Transverse colon (tissue), 4 donors: ENCODE measurements at regions not wholly inside any gene's neighbourhood (a gene's known extent, or its start where the extent isn't known, plus 50 kb on each side); places are given as distances from the start of the nearest gene placed in this dataset.

Source experiments
- DNase-seq: peaks from one replicate; pipeline ENCODE4 v3.0.0-alpha.2; 2019
- H3K27ac ChIP-seq, 4 donors: fragments of 200-600 bp; sonication (generic); 2 replicates each; pipeline ENCODE4 v1.5.1; 2016 to 2018; ENCODE audit warnings: inconsistent platforms in 4 of 4
- H3K27me3 ChIP-seq: fragments of 200-600 bp; sonication (generic); 2 replicates; pipeline ENCODE4 v1.5.1; 2017; ENCODE audit warnings: inconsistent platforms
- H3K36me3 ChIP-seq, 4 donors: fragments of 200-600 bp; sonication (generic); 2 replicates each; pipeline ENCODE4 v1.5.1; 2017 to 2019; ENCODE audit warnings: inconsistent platforms in 4 of 4
- H3K4me1 ChIP-seq, 4 donors: fragments of 200-600 bp; sonication (generic); 2 replicates each; pipeline ENCODE4 v1.5.1; 2017 to 2020; ENCODE audit warnings: inconsistent platforms in 4 of 4
- H3K4me3 ChIP-seq, 4 donors: fragments of 200-600 bp; sonication (generic); 1 replicate in 1 of 4; 2 replicates in 3 of 4; pipeline versions ENCODE4 v1.5.1 to v1.6.1; 2017 to 2019; ENCODE audit warnings: inconsistent platforms in 4 of 4
- H3K9me3 ChIP-seq, 2 donors: fragments of 200-600 bp; sonication (generic); 2 replicates each; pipeline ENCODE4 v1.5.1; 2017 to 2019; ENCODE audit warnings: inconsistent platforms in 2 of 2
- EP300 ChIP-seq: sonication (generic); formaldehyde crosslinking; IDR thresholded peaks from one replicate; pipeline ENCODE4 v1.6.1; 2017; ENCODE audit warnings: antibody characterized with exemption, low read depth
- POLR2A ChIP-seq: fragments of 450-650 bp; IDR thresholded peaks from one replicate; pipeline ENCODE4 v1.6.1; 2016; ENCODE audit warnings: antibody characterized with exemption, mild to moderate bottlenecking, moderate library complexity
- POLR2AphosphoS5 ChIP-seq, 3 donors: sonication (generic); formaldehyde crosslinking; IDR thresholded peaks; one replicate each; pipeline ENCODE4 v1.6.1; 2016; ENCODE audit warnings: antibody characterized with exemption in 3 of 3
- WGBS, 2 donors: methylation state at CpG; one replicate each; pipeline ENCODE4 v1.1.5; 2018; ENCODE audit warnings: low coverage in 1 of 2; 5-methylcytosine and 5-hydroxymethylcytosine counted together
- in situ Hi-C, 4 donors: fragments of 200-750 bp; cut with MboI; loops; one replicate each; pipeline versions ENCODE4 v1.15.0 to v1.15.1; 2017; ENCODE audit warnings: low sequenced_read_pairs in 3 of 4, low pct_ligation_motif_present in 1 of 4, low pct_unique_long_range_greater_than_20kb in 1 of 4
- intact Hi-C: fragments of 100-400 bp; cut with DNase I; formaldehyde crosslinking; loops from one replicate; pipeline ENCODE4 v1.15.1; 2023; ENCODE audit warnings: low total_unique reads
- TF ChIP-seq, protein P1 (sequence below), 5 experiments: fragments of 200-600 bp in 3 of 5; fragments of 450-650 bp in 2 of 5; sonication (generic) in 3 of 5; IDR thresholded peaks; 1 replicate in 2 of 5; 2 replicates in 3 of 5; pipeline ENCODE4 v1.5.1; 2016 to 2017; ENCODE audit warnings: antibody characterized with exemption in 5 of 5, inconsistent platforms in 3 of 5, mild to moderate bottlenecking in 2 of 5, moderate library complexity in 1 of 5

DNA sequence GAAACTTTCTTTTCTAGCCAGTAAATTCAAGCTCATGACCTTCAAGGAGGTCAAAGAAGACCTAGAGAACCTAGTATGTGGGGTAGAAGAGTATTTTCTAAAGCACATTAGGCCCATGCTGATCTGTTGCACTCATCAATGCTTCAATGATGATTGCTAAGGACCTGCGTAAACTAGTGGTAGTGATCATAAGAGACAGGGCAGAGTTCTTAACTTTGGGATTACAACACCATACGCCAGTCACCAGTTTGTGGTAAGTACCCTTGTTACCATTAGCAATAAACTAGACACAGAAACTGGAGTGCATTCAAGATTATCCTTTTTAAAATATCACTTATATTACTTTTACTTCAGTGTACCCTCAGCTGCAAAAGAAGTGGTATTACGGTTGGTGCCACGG lies 490.3 kb downstream of the BUD13 start:
- 92 to 96% methylated on average over 4 of the region's 4 CpGs for WGBS, 2 donors
- in situ Hi-C loops: loop anchor here in 1 of 4 donors (25.0 kb wide), 1 partner anchor 945 kb away; no protein-coding TSS in a partner anchor
- H3K4me3 ChIP-seq: no peak overlapping the region
- H3K27me3 ChIP-seq: no peaks in the 10 kb centered on the region
- H3K9me3 ChIP-seq: no peaks in the 10 kb centered on the region
- TF ChIP-seq EP300 (no peak), POLR2A (no peak), POLR2AphosphoS5 (IDR thresholded peaks at IDR 0.05) (no peak)
- TF ChIP-seq, protein P1, sequence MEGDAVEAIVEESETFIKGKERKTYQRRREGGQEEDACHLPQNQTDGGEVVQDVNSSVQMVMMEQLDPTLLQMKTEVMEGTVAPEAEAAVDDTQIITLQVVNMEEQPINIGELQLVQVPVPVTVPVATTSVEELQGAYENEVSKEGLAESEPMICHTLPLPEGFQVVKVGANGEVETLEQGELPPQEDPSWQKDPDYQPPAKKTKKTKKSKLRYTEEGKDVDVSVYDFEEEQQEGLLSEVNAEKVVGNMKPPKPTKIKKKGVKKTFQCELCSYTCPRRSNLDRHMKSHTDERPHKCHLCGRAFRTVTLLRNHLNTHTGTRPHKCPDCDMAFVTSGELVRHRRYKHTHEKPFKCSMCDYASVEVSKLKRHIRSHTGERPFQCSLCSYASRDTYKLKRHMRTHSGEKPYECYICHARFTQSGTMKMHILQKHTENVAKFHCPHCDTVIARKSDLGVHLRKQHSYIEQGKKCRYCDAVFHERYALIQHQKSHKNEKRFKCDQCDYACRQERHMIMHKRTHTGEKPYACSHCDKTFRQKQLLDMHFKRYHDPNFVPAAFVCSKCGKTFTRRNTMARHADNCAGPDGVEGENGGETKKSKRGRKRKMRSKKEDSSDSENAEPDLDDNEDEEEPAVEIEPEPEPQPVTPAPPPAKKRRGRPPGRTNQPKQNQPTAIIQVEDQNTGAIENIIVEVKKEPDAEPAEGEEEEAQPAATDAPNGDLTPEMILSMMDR (IDR thresholded peaks at IDR 0.05): no peak
- no peaks in the 10 kb centered on the region for H3K36me3 ChIP-seq
- H3K4me1 ChIP-seq: no peaks in the 10 kb centered on the region
- no peak overlapping the region for H3K27ac ChIP-seq
- no peak for DNase-seq
- intact Hi-C loops: no loop called here

DNA sequence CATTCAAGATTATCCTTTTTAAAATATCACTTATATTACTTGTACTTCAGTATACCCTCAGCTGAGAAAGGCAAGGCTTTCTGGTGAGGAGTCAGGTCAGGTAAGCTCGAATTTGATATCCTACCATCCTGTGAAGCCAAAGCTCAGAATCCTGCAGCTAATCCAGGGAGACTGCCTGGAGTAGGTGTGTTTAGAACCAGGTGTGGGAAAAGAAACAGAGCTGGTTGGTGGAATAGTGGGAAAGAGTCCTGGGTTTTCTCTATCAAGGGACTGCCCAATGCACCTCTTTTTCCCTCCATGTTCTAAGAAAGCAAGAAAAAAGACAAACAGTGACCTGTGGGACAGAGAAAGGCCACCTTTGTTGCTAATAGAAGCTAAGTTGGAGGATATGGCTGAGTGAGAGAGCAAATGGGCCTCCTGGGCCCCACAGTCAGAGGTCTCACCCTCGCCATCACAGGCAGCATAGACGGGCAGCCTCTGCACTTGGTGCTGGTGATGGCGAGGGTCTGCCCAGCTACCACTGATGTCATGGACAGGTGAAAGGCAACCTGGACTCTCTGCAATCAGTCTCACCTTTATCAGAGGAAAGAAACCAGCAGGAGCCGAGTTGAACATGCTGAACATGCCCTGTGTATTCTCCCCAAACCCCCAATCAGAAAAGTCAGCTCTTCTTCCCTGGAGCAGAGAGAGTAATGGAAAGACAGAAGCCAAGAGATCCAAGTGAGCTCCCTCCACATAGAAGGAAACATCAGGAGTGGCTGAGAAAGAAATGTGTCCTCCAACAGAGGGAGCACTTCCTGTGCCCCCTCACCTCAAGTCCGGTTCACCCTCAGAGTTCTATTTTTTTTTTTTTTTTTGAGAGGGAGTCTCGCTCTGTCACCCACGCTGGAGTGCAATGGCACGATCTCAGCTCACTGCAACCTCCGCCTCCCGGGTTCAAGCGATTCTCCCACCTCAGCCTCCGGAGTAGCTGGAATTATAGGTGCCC lies 491.3 kb downstream of the BUD13 start:
- Histone ChIP-seq H3K27me3 (peaks cover 6% of the 10 kb centered on the region), H3K27ac (no peak overlapping the region), H3K9me3 (no peaks in the 10 kb centered on the region), H3K4me3 (no peak overlapping the region), H3K36me3 (no peaks in the 10 kb centered on the region), H3K4me1 (peaks cover 0 to 3% (median 0%) of the 10 kb centered on the region in 4 donors)
- TF ChIP-seq POLR2A (no peak), POLR2AphosphoS5 (IDR thresholded peaks at IDR 0.05) (no peak), EP300 (no peak)
- TF ChIP-seq, protein P1 (IDR thresholded peaks at IDR 0.05): no peak
- in situ Hi-C loops: loop anchor here in 1 of 4 donors (25.0 kb wide), 1 partner anchor 944 kb away; no protein-coding TSS in a partner anchor
- no peak for DNase-seq
- 87 to 88% methylated on average over 3 to 13 of the region's 13 CpGs for WGBS, 2 donors
- intact Hi-C loops: no loop called here

DNA sequence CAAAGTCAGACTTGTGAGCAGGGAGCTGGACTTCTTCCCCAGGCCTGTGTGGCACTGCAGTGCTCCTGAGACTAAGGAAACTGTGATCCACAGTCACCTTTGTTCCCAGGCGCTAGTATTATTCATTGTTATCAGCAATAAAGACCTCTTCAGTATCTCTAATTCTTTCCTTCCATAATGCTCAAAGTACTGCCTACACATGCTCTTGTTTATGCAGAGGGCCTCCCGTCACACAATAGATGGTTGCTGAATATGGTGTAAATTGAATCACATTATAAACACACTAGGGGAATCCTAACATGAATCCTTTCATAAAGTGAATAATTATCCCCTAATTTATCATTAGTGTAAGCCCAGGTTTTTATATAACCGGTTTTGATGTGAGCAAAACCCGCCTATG lies 493.3 kb downstream of the BUD13 start:
- no peak overlapping the region for H3K27ac ChIP-seq
- no peak for DNase-seq
- intact Hi-C loops: loop anchor here (5.0 to 10.0 kb wide), 3 partner anchors 62 to 952 kb away; no protein-coding TSS in a partner anchor
- no peaks in the 10 kb centered on the region for H3K9me3 ChIP-seq
- no peak for TF ChIP-seq EP300
- no peak overlapping the region for H3K4me3 ChIP-seq
- H3K27me3 ChIP-seq: peaks cover 10% of the 10 kb centered on the region
- H3K36me3 ChIP-seq: no peaks in the 10 kb centered on the region
- peaks cover 0 to 4% (median 0%) of the 10 kb centered on the region in 4 donors for H3K4me1 ChIP-seq
- in situ Hi-C loops: loop anchor here in 2 of 4 donors (10.0 to 25.0 kb wide), 2 partner anchors 942 to 955 kb away; no protein-coding TSS in a partner anchor
- 83 to 95% methylated on average over 3 to 4 of the region's 4 CpGs for WGBS, 2 donors

DNA sequence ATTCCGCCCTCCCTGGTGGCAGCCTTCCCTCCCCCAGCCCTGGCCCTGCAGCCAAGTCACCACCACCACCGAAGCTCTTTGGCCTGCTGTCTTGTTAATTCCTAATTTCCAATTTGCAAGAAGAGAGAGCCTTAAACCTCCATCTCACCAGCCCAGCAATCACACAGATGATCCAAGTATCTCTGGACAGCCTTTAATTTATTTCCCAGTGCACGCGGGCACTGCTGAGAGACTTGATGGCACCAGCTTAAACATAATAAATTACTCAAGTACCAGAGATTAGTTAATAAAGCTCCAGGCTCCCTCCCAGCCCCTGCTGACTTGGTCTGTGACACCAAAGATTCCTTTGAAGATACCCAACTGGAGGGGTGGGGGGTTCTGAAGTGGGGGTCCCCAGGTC lies 494.7 kb downstream of the BUD13 start:
- 85 to 93% methylated on average over 4 of the region's 4 CpGs for WGBS, 2 donors
- no peak for DNase-seq
- H3K9me3 ChIP-seq: no peaks in the 10 kb centered on the region
- intact Hi-C loops: loop anchor here (5.0 to 10.0 kb wide), 3 partner anchors 61 to 951 kb away; no protein-coding TSS in a partner anchor
- no peak overlapping the region for H3K27ac ChIP-seq
- peaks cover 0 to 4% (median 0%) of the 10 kb centered on the region in 4 donors for H3K4me1 ChIP-seq
- peaks cover 10% of the 10 kb centered on the region for H3K27me3 ChIP-seq
- no peak overlapping the region for H3K4me3 ChIP-seq
- in situ Hi-C loops: loop anchor here in 2 of 4 donors (10.0 to 25.0 kb wide), 2 partner anchors 941 to 953 kb away; no protein-coding TSS in a partner anchor
- TF ChIP-seq, protein P1 (IDR thresholded peaks at IDR 0.05): no peak
- TF ChIP-seq EP300 (no peak), POLR2A (no peak), POLR2AphosphoS5 (IDR thresholded peaks at IDR 0.05) (no peak)
- no peaks in the 10 kb centered on the region for H3K36me3 ChIP-seq
